HL-60 (cell line): ENCODE measurements at regions not wholly inside any gene's neighbourhood (a gene's known extent, or its start where the extent isn't known, plus 50 kb on each side); places are given as distances from the start of the nearest gene placed in this dataset.
"Not testable (repeated sequence)": the region's sequence is repeated elsewhere in the genome, so short reads cannot be mapped to it uniquely, and the experiment has no call there.

Experiments used
- DNase-seq, 2 experiments: peaks; one replicate each; pipeline ENCODE4 v3.0.0-alpha.2; 2010 to 2020; ENCODE audit warnings: low read depth in 1 of 2, low spot score in 1 of 2
- H3K27ac ChIP-seq: fragments of 250-450 bp; sonication (Bioruptor Pico); replicated peaks from 2 replicates; pipeline ENCODE4 v1.5.1; 2020; ENCODE audit warnings: mild to moderate bottlenecking, moderate library complexity
- H3K27me3 ChIP-seq: fragments of 250-450 bp; sonication (Bioruptor Pico); 2 replicates; pipeline ENCODE4 v1.5.1; 2021; ENCODE audit warnings: mild to moderate bottlenecking, moderate library complexity; ENCODE audit not compliant: insufficient read depth, poor library complexity, severe bottlenecking
- H3K4me3 ChIP-seq: replicated peaks from 2 replicates; pipeline ENCODE4 v1.5.1; 2011; ENCODE audit warnings: mild to moderate bottlenecking, control low read depth, low read length; ENCODE audit not compliant: insufficient read depth
- GABPA ChIP-seq: IDR thresholded peaks from 2 replicates; pipeline ENCODE4 v1.6.1; 2012; ENCODE audit warnings: low read depth
- POLR2AphosphoS5 ChIP-seq: IDR thresholded peaks from 2 replicates; pipeline ENCODE4 v1.6.1; 2012; ENCODE audit warnings: low read depth
- REST ChIP-seq: IDR thresholded peaks from 2 replicates; pipeline ENCODE4 v1.6.1; 2012; ENCODE audit warnings: low read depth; ENCODE audit not compliant: insufficient replicate concordance
- SPI1 ChIP-seq: IDR thresholded peaks from 2 replicates; pipeline ENCODE4 v1.6.1; 2012; ENCODE audit warnings: low read depth, mild to moderate bottlenecking, borderline replicate concordance
- TF ChIP-seq, protein P1 (sequence below): IDR thresholded peaks from one replicate; pipeline ENCODE4 v1.5.1; 2011; ENCODE audit warnings: low read length, control low read depth, inconsistent platforms; ENCODE audit not compliant: insufficient read depth

GRCh38 chrX:112197840-112198239 lies 115.3 kb upstream of the TRPC5 start:
- no peak for DNase-seq
- Histone ChIP-seq H3K4me3 (no peak overlapping the region), H3K27ac (no peak overlapping the region), H3K27me3 (no peaks in the 10 kb centered on the region)
- TF ChIP-seq GABPA (no peak), REST (no peak), POLR2AphosphoS5 (no peak), SPI1 (no peak)
- TF ChIP-seq, protein P1, sequence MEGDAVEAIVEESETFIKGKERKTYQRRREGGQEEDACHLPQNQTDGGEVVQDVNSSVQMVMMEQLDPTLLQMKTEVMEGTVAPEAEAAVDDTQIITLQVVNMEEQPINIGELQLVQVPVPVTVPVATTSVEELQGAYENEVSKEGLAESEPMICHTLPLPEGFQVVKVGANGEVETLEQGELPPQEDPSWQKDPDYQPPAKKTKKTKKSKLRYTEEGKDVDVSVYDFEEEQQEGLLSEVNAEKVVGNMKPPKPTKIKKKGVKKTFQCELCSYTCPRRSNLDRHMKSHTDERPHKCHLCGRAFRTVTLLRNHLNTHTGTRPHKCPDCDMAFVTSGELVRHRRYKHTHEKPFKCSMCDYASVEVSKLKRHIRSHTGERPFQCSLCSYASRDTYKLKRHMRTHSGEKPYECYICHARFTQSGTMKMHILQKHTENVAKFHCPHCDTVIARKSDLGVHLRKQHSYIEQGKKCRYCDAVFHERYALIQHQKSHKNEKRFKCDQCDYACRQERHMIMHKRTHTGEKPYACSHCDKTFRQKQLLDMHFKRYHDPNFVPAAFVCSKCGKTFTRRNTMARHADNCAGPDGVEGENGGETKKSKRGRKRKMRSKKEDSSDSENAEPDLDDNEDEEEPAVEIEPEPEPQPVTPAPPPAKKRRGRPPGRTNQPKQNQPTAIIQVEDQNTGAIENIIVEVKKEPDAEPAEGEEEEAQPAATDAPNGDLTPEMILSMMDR: no peak

GRCh38 chrX:112190646-112191045 lies 108.1 kb upstream of the TRPC5 start:
- TF ChIP-seq, protein P1: no peak
- TF ChIP-seq REST (no peak), SPI1 (no peak), POLR2AphosphoS5 (no peak)

GRCh38 chrX:112181361-112181760 lies 98.8 kb upstream of the TRPC5 start:
- not testable (repeated sequence) for DNase-seq, H3K4me3 ChIP-seq, H3K27me3 ChIP-seq, H3K27ac ChIP-seq

More at GRCh38 chrX:112190646-112191045, 108.1 kb upstream of the TRPC5 start:
- DNase-seq: no peak
- Histone ChIP-seq H3K27ac (no peak overlapping the region), H3K4me3 (no peak overlapping the region), H3K27me3 (no peaks in the 10 kb centered on the region)

GRCh38 chrX:112164420-112164819 lies 81.8 kb upstream of the TRPC5 start:
- Histone ChIP-seq H3K27ac (no peak overlapping the region), H3K27me3 (no peaks in the 10 kb centered on the region), H3K4me3 (no peak overlapping the region)
- DNase-seq: no peak
- TF ChIP-seq, protein P1: no peak
- no peak for TF ChIP-seq REST
- no peak for TF ChIP-seq SPI1
- TF ChIP-seq POLR2AphosphoS5: no peak
- TF ChIP-seq GABPA: no peak
